Keratinocyte (primary cell): ENCODE measurements at regions not wholly inside any gene's neighbourhood (a gene's known extent, or its start where the extent isn't known, plus 50 kb on each side); places are given as distances from the start of the nearest gene placed in this dataset.

Experiments
- DNase-seq: peaks from one replicate; pipeline ENCODE4 v3.0.0-alpha.2; 2011; ENCODE audit warnings: low read depth, missing footprints, low spot score
- FAIRE-seq: peaks from 2 replicates; lab custom pipeline; 2011; peaks lifted over from hg19 to GRCh38; lab: Jason Lieb, UNC
- H2AFZ ChIP-seq: 2 replicates; pipeline ENCODE4 v1.6.0; 2012; ENCODE audit warnings: low read length, control low read depth, inconsistent platforms; ENCODE audit not compliant: control insufficient read depth
- H3K27ac ChIP-seq: 2 replicates; pipeline ENCODE4 v1.5.1; 2011; ENCODE audit warnings: low read length; ENCODE audit not compliant: control insufficient read depth, insufficient read depth
- H3K27me3 ChIP-seq: 3 replicates; pipeline ENCODE4 v1.6.0; 2011; ENCODE audit warnings: low read length; ENCODE audit not compliant: control insufficient read depth, insufficient read depth; ENCODE audit errors: extremely low read depth
- H3K36me3 ChIP-seq, 2 experiments: 2 replicates in 1 of 2; 3 replicates in 1 of 2; pipeline ENCODE4 v1.5.1; 2011; ENCODE audit warnings: low read length in 2 of 2, mild to moderate bottlenecking in 1 of 2; ENCODE audit not compliant: control insufficient read depth in 2 of 2, insufficient read depth in 2 of 2; ENCODE audit errors: extremely low read depth in 1 of 2
- H3K4me1 ChIP-seq: 3 replicates; pipeline ENCODE4 v1.5.1; 2011; ENCODE audit warnings: low read length; ENCODE audit not compliant: control insufficient read depth, insufficient read depth; ENCODE audit errors: extremely low read depth
- H3K4me2 ChIP-seq: 3 replicates; pipeline ENCODE4 v1.6.0; 2011; ENCODE audit warnings: low read depth, low read length; ENCODE audit not compliant: control insufficient read depth, insufficient read depth; ENCODE audit errors: extremely low read depth
- H3K4me3 ChIP-seq, 3 experiments: fragments of 200-600 bp in 1 of 3; sonication (generic) in 1 of 3; 2 replicates in 2 of 3; 3 replicates in 1 of 3; pipeline ENCODE4 v1.5.1; 2011 to 2016; ENCODE audit warnings: low read length in 3 of 3, mild to moderate bottlenecking in 3 of 3, control low read depth in 2 of 3, inconsistent platforms in 1 of 3, low read depth in 1 of 3, mixed read lengths in 1 of 3, mixed run types in 1 of 3, moderate library complexity in 1 of 3; ENCODE audit not compliant: control insufficient read depth in 2 of 3, insufficient read depth in 2 of 3; ENCODE audit errors: extremely low read depth in 1 of 3
- H3K79me2 ChIP-seq: 2 replicates; pipeline ENCODE4 v1.6.0; 2012; ENCODE audit warnings: low read length; ENCODE audit not compliant: control insufficient read depth, insufficient read depth
- H3K9ac ChIP-seq: 3 replicates; pipeline ENCODE4 v1.6.0; 2011; ENCODE audit warnings: low read length; ENCODE audit not compliant: control insufficient read depth, insufficient read depth; ENCODE audit errors: extremely low read depth
- H3K9me1 ChIP-seq: 3 replicates; pipeline ENCODE4 v1.6.0; 2011; ENCODE audit warnings: low read length; ENCODE audit not compliant: control insufficient read depth, insufficient read depth; ENCODE audit errors: extremely low read depth
- H3K9me3 ChIP-seq: 2 replicates; pipeline ENCODE4 v1.5.1; 2012; ENCODE audit warnings: low read depth, low read length; ENCODE audit not compliant: control insufficient read depth
- H4K20me1 ChIP-seq: 3 replicates; pipeline ENCODE4 v1.6.0; 2011; ENCODE audit warnings: low read length; ENCODE audit not compliant: control insufficient read depth, insufficient read depth; ENCODE audit errors: extremely low read depth
- CTCF ChIP-seq, 3 experiments: IDR thresholded peaks in 1 of 3; conservative IDR thresholded peaks in 1 of 3; optimal IDR thresholded peaks in 1 of 3; 2 replicates in 2 of 3; 3 replicates in 1 of 3; pipeline versions ENCODE3 to v1.5.1; 2011; ENCODE audit warnings: low read length in 3 of 3, mild to moderate bottlenecking in 3 of 3, moderate library complexity in 2 of 3, control low read depth in 1 of 3, inconsistent platforms in 1 of 3; ENCODE audit not compliant: insufficient read depth in 2 of 3; ENCODE audit errors: extremely low read depth in 1 of 3
- EZH2 ChIP-seq: IDR thresholded peaks from one replicate; pipeline ENCODE4 v1.6.1; 2012; ENCODE audit warnings: inconsistent platforms, mild to moderate bottlenecking, low read length, moderate library complexity
- dilution Hi-C: fragments of 300-500 bp; cut with MboI; formaldehyde crosslinking; loops from one replicate; pipeline ENCODE4 v1.7.0; 2020; ENCODE audit warnings: low sequenced_read_pairs; ENCODE audit not compliant: extremely low pct_ligation_motif_present

GRCh38 chr11:123351375-123351774 lies 78.7 kb upstream of the GRAMD1B start:
- H4K20me1 ChIP-seq = no peaks in the 10 kb centered on the region
- no peak overlapping the region for H3K4me3 ChIP-seq
- DNase-seq (no peak), FAIRE-seq (no peak)
- no peaks in the 10 kb centered on the region for H3K79me2 ChIP-seq
- no peaks in the 10 kb centered on the region for H3K36me3 ChIP-seq
- no peak overlapping the region for H2AFZ ChIP-seq
- H3K9me3 ChIP-seq = no peaks in the 10 kb centered on the region
- peaks cover 7% of the 10 kb centered on the region for H3K27me3 ChIP-seq
- no peak overlapping the region for H3K9ac ChIP-seq
- dilution Hi-C loops = no loop called here
- TF ChIP-seq EZH2 (no peak), CTCF (optimal IDR thresholded peaks at IDR 0.05 in 1 of 3, IDR thresholded peaks at IDR 0.05 in 1 of 3, conservative IDR thresholded peaks at IDR 0.05 in 1 of 3; ENCODE audit: extremely low read depth in 1 of 3, insufficient read depth in 2 of 3, low read length in 3 of 3) (no peak)
- H3K27ac ChIP-seq = no peak overlapping the region
- no peaks in the 10 kb centered on the region for H3K4me1 ChIP-seq
- H3K9me1 ChIP-seq = no peaks in the 10 kb centered on the region
- no peak overlapping the region for H3K4me2 ChIP-seq

- H3K27ac ChIP-seq = no peak overlapping the region
- dilution Hi-C loops = no loop called here
- H3K27me3 ChIP-seq = peaks cover 5% of the 10 kb centered on the region
- no peak overlapping the region for H2AFZ ChIP-seq
- FAIRE-seq (no peak), DNase-seq (no peak)
- no peak for TF ChIP-seq EZH2
- no peak for TF ChIP-seq CTCF (optimal IDR thresholded peaks at IDR 0.05 in 1 of 3, IDR thresholded peaks at IDR 0.05 in 1 of 3, conservative IDR thresholded peaks at IDR 0.05 in 1 of 3; ENCODE audit: extremely low read depth in 1 of 3, insufficient read depth in 2 of 3, low read length in 3 of 3)
- no peak overlapping the region for H3K4me3 ChIP-seq
- H3K4me1 ChIP-seq = no peaks in the 10 kb centered on the region
- no peak overlapping the region for H3K9ac ChIP-seq
- H3K9me1 ChIP-seq = no peaks in the 10 kb centered on the region
- no peaks in the 10 kb centered on the region for H3K9me3 ChIP-seq
- H3K36me3 ChIP-seq = no peaks in the 10 kb centered on the region
- H3K79me2 ChIP-seq = no peaks in the 10 kb centered on the region
- no peaks in the 10 kb centered on the region for H4K20me1 ChIP-seq
- no peak overlapping the region for H3K4me2 ChIP-seq
These were observed 80.7 kb upstream of the GRAMD1B start for GRCh38 chr11:123349382-123349781.
